Left ventricle myocardium inferior (tissue), 1 donor: ENCODE measurements at regions not wholly inside any gene's neighbourhood (a gene's known extent, or its start where the extent isn't known, plus 50 kb on each side); places are given as distances from the start of the nearest gene placed in this dataset.
"Not testable (repeated sequence)": the region's sequence is repeated elsewhere in the genome, so short reads cannot be mapped to it uniquely, and the experiment has no call there.

Experiments
- DNase-seq: peaks from one replicate; pipeline ENCODE4 v3.0.0-alpha.2; 2020
- H3K27ac ChIP-seq: fragments of 200-600 bp; replicated peaks from 2 replicates; pipeline ENCODE4 v1.8.0; 2021
- H3K27me3 ChIP-seq: fragments of 200-600 bp; 2 replicates; pipeline ENCODE4 v1.8.0; 2021; ENCODE audit warnings: low read depth
- H3K36me3 ChIP-seq: fragments of 200-600 bp; 2 replicates; pipeline ENCODE4 v1.8.0; 2021
- H3K4me1 ChIP-seq: fragments of 200-600 bp; 2 replicates; pipeline ENCODE4 v1.8.0; 2021
- H3K4me3 ChIP-seq: fragments of 200-600 bp; 2 replicates; pipeline ENCODE4 v1.8.0; 2021; ENCODE audit warnings: mild to moderate bottlenecking, moderate library complexity
- H3K9me3 ChIP-seq: fragments of 200-600 bp; replicated peaks from 2 replicates; pipeline ENCODE4 v1.8.0; 2021
- intact Hi-C: fragments of 100-400 bp; cut with micrococcal nuclease; formaldehyde crosslinking; loops from one replicate; pipeline ENCODE4 v1.11.0; 2022
- TF ChIP-seq, protein P1 (sequence below): fragments of 200-600 bp; IDR thresholded peaks from 2 replicates; pipeline ENCODE4 v1.8.0; 2021; ENCODE audit warnings: antibody characterized with exemption, mild to moderate bottlenecking, borderline replicate concordance
- donor health status: DM: no; HTN: yes; CAD: no; lungs with severe emphysema.

DNA sequence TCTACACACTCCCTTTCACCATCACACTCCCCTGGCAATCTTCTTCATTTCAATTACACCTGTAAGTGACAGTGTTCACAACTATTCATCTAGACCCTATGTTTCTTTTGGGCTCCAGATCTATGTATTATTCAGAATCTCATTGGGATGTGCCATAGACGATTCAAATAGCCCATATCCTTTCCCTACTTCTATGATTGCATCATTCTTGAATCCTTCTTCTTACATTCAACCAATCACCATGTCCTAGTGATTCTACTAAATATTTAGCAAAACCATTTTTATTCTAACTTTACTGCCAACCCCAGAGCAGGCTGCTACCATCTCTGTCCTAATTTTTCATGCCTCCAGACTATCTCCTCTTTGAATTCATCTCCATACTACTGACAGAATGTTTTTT is 106.4 kb downstream of the TDRD15 start:
- TF ChIP-seq, protein P1, sequence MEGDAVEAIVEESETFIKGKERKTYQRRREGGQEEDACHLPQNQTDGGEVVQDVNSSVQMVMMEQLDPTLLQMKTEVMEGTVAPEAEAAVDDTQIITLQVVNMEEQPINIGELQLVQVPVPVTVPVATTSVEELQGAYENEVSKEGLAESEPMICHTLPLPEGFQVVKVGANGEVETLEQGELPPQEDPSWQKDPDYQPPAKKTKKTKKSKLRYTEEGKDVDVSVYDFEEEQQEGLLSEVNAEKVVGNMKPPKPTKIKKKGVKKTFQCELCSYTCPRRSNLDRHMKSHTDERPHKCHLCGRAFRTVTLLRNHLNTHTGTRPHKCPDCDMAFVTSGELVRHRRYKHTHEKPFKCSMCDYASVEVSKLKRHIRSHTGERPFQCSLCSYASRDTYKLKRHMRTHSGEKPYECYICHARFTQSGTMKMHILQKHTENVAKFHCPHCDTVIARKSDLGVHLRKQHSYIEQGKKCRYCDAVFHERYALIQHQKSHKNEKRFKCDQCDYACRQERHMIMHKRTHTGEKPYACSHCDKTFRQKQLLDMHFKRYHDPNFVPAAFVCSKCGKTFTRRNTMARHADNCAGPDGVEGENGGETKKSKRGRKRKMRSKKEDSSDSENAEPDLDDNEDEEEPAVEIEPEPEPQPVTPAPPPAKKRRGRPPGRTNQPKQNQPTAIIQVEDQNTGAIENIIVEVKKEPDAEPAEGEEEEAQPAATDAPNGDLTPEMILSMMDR, result no peak
- Histone ChIP-seq H3K27me3 (no peaks in the 10 kb centered on the region), H3K9me3 (no peaks in the 10 kb centered on the region), H3K4me3 (no peak overlapping the region), H3K36me3 (no peaks in the 10 kb centered on the region), H3K27ac (no peak overlapping the region), H3K4me1 (peaks cover 7% of the 10 kb centered on the region)
- no peak for DNase-seq
- intact Hi-C loops, result no loop called here

GRCh38 chr2:21231985-21232384 is 108.2 kb downstream of the TDRD15 start:
- TF ChIP-seq, protein P1, result no peak
- H3K27me3 ChIP-seq, result no peaks in the 10 kb centered on the region
- H3K27ac ChIP-seq, result no peak overlapping the region
- H3K4me1 ChIP-seq, result peaks cover 7% of the 10 kb centered on the region
- intact Hi-C loops, result no loop called here
- no peak for DNase-seq
- no peak overlapping the region for H3K4me3 ChIP-seq
- H3K36me3 ChIP-seq, result no peaks in the 10 kb centered on the region
- no peaks in the 10 kb centered on the region for H3K9me3 ChIP-seq

- H3K9me3 ChIP-seq, result no peaks in the 10 kb centered on the region
- no peaks in the 10 kb centered on the region for H3K27me3 ChIP-seq
- peaks cover 7% of the 10 kb centered on the region for H3K4me1 ChIP-seq
- DNase-seq, result no peak
- TF ChIP-seq, protein P1, result no peak
- intact Hi-C loops, result no loop called here
- H3K36me3 ChIP-seq, result no peaks in the 10 kb centered on the region
- no peak overlapping the region for H3K27ac ChIP-seq
- H3K4me3 ChIP-seq, result no peak overlapping the region
These were observed 109.4 kb downstream of the TDRD15 start for GRCh38 chr2:21233194-21233593.

GRCh38 chr2:21234001-21234400 is 110.2 kb downstream of the TDRD15 start:
- Histone ChIP-seq H3K4me1 (peaks cover 4% of the 10 kb centered on the region), H3K4me3 (no peak overlapping the region), H3K27me3 (no peaks in the 10 kb centered on the region), H3K36me3 (no peaks in the 10 kb centered on the region), H3K9me3 (no peaks in the 10 kb centered on the region), H3K27ac (no peak overlapping the region)
- TF ChIP-seq, protein P1, result no peak
- intact Hi-C loops, result no loop called here
- DNase-seq, result no peak

DNA sequence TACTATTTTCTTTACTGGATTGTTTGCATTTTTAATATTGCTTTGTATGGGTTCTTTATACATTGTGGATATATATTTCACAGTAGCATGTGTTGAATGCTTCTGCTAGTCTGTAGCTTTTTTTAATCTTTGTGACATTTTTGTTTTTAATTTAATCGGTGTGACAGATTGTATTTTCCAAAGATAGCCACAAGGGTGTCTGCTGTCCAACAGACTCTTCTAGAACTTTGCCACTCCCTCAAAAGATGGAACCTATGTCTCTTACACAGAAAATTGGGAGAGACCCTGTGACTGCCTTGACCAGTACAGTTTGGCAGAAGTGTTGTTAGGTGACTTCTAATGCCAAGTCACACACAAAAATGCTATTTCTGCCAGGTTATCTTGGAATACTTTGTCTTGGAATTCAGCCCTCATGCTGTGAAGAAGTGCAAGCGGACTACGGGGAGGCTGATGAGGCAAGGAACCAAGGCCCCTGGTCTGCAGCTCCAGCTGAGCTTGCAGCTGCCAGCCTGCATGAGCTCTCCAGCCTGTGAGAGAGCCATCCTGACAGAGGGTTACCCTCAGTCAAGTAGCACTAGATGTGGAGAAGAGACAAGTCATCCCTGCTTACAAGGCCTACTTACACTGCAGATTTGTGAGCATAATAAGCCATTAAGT is 110.8 kb downstream of the TDRD15 start:
- TF ChIP-seq, protein P1, result no peak
- no peaks in the 10 kb centered on the region for H3K9me3 ChIP-seq
- no peaks in the 10 kb centered on the region for H3K27me3 ChIP-seq
- intact Hi-C loops, result no loop called here
- H3K4me3 ChIP-seq, result no peak overlapping the region
- no peak overlapping the region for H3K27ac ChIP-seq
- H3K4me1 ChIP-seq, result no peaks in the 10 kb centered on the region
- no peaks in the 10 kb centered on the region for H3K36me3 ChIP-seq
- no peak for DNase-seq

GRCh38 chr2:21239749-21240148 is 116.0 kb downstream of the TDRD15 start:
- H3K4me3 ChIP-seq, H3K27me3 ChIP-seq, H3K4me1 ChIP-seq, intact Hi-C loops, DNase-seq, H3K9me3 ChIP-seq, H3K27ac ChIP-seq, H3K36me3 ChIP-seq: not testable (repeated sequence)
